ENCODE measurements at regions not wholly inside any gene's neighbourhood (a gene's known extent, or its start where the extent isn't known, plus 50 kb on each side); places are given as distances from the start of the nearest gene placed in this dataset.

DNA sequence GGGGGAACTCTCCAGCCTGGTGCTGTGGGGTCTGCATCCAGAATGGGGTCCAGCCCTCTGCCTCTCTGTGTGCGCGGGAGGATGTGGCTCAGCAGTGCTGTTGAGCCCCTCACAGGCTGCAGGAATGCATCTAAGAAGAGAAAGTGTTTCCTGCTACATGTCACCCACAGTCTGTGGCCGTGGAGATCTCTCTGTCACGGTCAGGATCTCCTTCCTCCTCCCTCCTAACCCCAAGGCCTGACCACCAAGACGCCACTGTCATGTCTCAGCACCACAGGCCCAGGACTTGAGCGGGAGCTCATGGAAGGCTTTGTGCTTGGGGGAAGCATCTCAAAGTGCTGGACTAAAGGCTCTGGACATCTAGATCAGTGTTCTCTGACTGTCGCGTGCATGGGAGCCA, 90.1 kb downstream of the SREK1 start:
- TF ChIP-seq, protein P1, sequence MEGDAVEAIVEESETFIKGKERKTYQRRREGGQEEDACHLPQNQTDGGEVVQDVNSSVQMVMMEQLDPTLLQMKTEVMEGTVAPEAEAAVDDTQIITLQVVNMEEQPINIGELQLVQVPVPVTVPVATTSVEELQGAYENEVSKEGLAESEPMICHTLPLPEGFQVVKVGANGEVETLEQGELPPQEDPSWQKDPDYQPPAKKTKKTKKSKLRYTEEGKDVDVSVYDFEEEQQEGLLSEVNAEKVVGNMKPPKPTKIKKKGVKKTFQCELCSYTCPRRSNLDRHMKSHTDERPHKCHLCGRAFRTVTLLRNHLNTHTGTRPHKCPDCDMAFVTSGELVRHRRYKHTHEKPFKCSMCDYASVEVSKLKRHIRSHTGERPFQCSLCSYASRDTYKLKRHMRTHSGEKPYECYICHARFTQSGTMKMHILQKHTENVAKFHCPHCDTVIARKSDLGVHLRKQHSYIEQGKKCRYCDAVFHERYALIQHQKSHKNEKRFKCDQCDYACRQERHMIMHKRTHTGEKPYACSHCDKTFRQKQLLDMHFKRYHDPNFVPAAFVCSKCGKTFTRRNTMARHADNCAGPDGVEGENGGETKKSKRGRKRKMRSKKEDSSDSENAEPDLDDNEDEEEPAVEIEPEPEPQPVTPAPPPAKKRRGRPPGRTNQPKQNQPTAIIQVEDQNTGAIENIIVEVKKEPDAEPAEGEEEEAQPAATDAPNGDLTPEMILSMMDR (conservative IDR thresholded peaks at IDR 0.05; ENCODE audit: low read length) = no peak
- no peak for TF ChIP-seq EZH2phosphoT487 (IDR thresholded peaks at IDR 0.05; ENCODE audit: borderline replicate concordance)
